Activated CD4-positive, alpha-beta memory T cell treated with anti-CD3 and anti-CD28 coated beads for 36 hours (primary cell): ENCODE measurements at regions not wholly inside any gene's neighbourhood (a gene's known extent, or its start where the extent isn't known, plus 50 kb on each side); places are given as distances from the start of the nearest gene placed in this dataset.

Experiments used
- CTCF ChIA-PET: fragments of 350-600 bp; sonication (Branson Sonifier 250); formaldehyde crosslinking; loops from one replicate; lab custom pipeline; 2021; ENCODE audit warnings: antibody characterized with exemption, inconsistent platforms; lab: Charles Lee
- POLR2A ChIA-PET: fragments of 350-600 bp; sonication (Branson Sonifier 250); formaldehyde crosslinking; loops from one replicate; lab custom pipeline; 2021; ENCODE audit warnings: antibody characterized with exemption; lab: Charles Lee
- DNase-seq: peaks from one replicate; pipeline ENCODE4 v3.0.0-alpha.2; 2020
- H3K27ac Mint-ChIP-seq: one replicate; pipeline ENCODE4 v1.8.0; 2021; ENCODE audit warnings: mixed read lengths
- H3K27me3 Mint-ChIP-seq: one replicate; pipeline ENCODE4 v1.8.0; 2021; ENCODE audit warnings: mixed read lengths
- H3K36me3 Mint-ChIP-seq: one replicate; pipeline ENCODE4 v1.8.0; 2021; ENCODE audit warnings: mixed read lengths
- H3K4me1 Mint-ChIP-seq: one replicate; pipeline ENCODE4 v1.8.0; 2021; ENCODE audit warnings: low read depth, mixed read lengths
- H3K4me3 Mint-ChIP-seq: one replicate; pipeline ENCODE4 v1.8.0; 2021; ENCODE audit warnings: mild to moderate bottlenecking, mixed read lengths
- H3K9me3 Mint-ChIP-seq: one replicate; pipeline ENCODE4 v1.8.0; 2021; ENCODE audit warnings: mixed read lengths
- intact Hi-C: fragments of 100-400 bp; cut with micrococcal nuclease; formaldehyde crosslinking; loops from one replicate; pipeline ENCODE4 v1.15.1; 2023

GRCh38 chr18:41767960-41768359 lies 187.1 kb upstream of the PIK3C3 start:
- Mint-ChIP-seq H3K27ac (no peak overlapping the region), H3K4me1 (no peaks in the 10 kb centered on the region), H3K4me3 (no peak overlapping the region), H3K36me3 (no peaks in the 10 kb centered on the region), H3K9me3 (no peaks in the 10 kb centered on the region), H3K27me3 (no peaks in the 10 kb centered on the region)
- POLR2A ChIA-PET, result no interaction called here
- CTCF ChIA-PET, result no interaction called here
- intact Hi-C loops, result no loop called here
- no peak for DNase-seq

DNA sequence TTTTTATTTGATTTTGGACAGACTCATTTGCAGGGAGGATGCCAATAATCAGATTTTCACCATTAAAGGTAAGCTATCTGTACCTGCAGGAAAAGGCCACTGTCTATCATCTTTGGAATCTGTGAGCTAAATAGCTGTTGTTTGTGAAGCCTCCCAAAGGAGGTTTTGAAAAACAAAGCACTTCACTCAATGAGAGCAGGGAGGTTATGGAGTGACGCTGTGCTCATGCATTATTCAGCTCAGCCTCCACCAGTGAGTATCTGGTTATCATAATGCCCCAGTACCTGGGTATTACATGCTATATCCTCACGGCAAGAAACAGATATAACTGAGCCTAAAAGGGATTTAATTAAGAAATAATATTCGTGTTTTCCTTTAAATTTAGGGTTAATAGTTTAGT lies 189.6 kb upstream of the PIK3C3 start:
- no peak overlapping the region for H3K4me3 Mint-ChIP-seq
- no peaks in the 10 kb centered on the region for H3K36me3 Mint-ChIP-seq
- no peak for DNase-seq
- no peaks in the 10 kb centered on the region for H3K4me1 Mint-ChIP-seq
- POLR2A ChIA-PET, result no interaction called here
- intact Hi-C loops, result no loop called here
- H3K27ac Mint-ChIP-seq, result no peak overlapping the region
- no peaks in the 10 kb centered on the region for H3K27me3 Mint-ChIP-seq
- no peaks in the 10 kb centered on the region for H3K9me3 Mint-ChIP-seq
- CTCF ChIA-PET, result no interaction called here

DNA sequence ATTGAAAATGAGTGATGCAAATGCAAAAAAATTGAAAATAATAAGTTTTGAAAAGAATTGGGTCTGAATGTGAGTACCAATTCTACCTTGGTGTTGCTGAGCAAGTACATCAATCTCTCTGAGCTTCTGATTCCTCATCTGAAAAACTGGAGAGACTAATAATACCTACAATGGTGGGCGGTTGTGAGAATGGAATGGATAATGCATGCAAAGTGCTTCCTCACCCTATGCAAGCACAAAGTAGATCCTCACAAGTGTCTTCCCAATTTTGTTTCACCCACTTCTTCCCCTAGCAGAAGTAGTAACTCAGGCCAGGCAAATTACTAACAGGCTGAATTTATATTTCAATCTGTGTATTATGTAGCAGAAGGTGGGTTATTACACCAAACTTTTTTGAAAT lies 191.7 kb upstream of the PIK3C3 start:
- H3K9me3 Mint-ChIP-seq, result no peaks in the 10 kb centered on the region
- H3K4me3 Mint-ChIP-seq, result no peak overlapping the region
- H3K27me3 Mint-ChIP-seq, result no peaks in the 10 kb centered on the region
- no peaks in the 10 kb centered on the region for H3K36me3 Mint-ChIP-seq
- no peak for DNase-seq
- intact Hi-C loops, result no loop called here
- ChIA-PET POLR2A (no interaction called here), CTCF (no interaction called here)
- H3K4me1 Mint-ChIP-seq, result no peaks in the 10 kb centered on the region
- no peak overlapping the region for H3K27ac Mint-ChIP-seq

DNA sequence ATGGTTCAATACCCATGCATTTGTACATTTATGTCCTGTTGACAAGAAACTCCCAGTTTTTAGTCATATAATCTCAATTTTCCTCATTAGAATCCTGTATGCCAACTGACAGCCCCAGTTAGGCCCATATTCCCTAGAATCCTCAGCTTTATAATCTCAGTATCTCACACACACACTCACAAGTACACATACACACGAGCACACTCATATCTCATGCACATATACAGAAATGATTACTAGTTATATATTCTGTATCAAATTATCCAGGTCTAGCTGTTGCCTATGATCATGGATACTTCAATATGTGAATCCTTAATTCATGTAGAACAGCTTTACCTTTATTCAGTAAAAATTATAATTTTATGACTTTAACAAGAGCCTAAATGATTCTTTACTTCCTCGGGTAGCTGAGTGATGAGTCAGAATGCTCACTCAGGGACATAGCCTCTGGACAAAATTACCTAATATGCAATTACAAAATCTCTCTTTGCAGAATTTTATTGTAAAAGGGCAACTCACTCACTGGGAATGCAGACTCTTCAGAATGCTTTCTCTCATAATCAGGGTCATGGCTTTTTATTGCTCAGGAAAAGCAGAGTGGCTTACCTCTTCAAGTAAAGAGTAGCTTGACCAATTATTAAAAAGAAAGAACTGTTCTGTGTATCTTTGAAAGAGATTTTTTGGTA lies 193.6 kb upstream of the PIK3C3 start:
- CTCF ChIA-PET, result no interaction called here
- Mint-ChIP-seq H3K27me3 (no peaks in the 10 kb centered on the region), H3K4me1 (no peaks in the 10 kb centered on the region), H3K36me3 (no peaks in the 10 kb centered on the region), H3K27ac (no peak overlapping the region), H3K4me3 (no peak overlapping the region), H3K9me3 (no peaks in the 10 kb centered on the region)
- POLR2A ChIA-PET, result no interaction called here
- intact Hi-C loops, result no loop called here
- DNase-seq, result no peak

GRCh38 chr18:41758534-41758933 lies 196.5 kb upstream of the PIK3C3 start:
- Mint-ChIP-seq H3K36me3 (no peaks in the 10 kb centered on the region), H3K27me3 (no peaks in the 10 kb centered on the region), H3K9me3 (peaks cover 3% of the 10 kb centered on the region), H3K27ac (no peak overlapping the region), H3K4me3 (no peak overlapping the region), H3K4me1 (no peaks in the 10 kb centered on the region)
- ChIA-PET CTCF (no interaction called here), POLR2A (no interaction called here)
- no peak for DNase-seq
- intact Hi-C loops, result no loop called here

GRCh38 chr18:41756141-41756540 lies 198.9 kb upstream of the PIK3C3 start:
- no peaks in the 10 kb centered on the region for H3K27me3 Mint-ChIP-seq
- intact Hi-C loops, result no loop called here

DNA sequence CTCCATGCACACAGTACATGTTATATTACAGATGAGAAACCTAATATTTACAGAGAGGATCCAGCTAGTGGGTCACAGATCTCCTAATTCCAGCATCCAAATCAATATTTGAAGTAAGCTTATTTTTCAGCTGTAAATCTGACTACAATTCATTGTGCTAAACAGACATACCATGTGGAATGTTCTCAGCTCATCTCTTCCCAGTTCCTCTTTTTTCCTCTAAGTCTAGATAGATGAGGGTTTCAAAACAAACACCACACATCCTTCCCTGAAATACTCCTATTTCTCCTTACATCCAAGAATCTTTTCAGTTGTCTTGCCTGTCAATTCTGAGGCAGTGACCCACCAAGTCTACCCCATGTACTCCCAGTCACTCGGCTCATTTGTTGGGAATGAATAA lies 200.7 kb upstream of the PIK3C3 start:
- CTCF ChIA-PET, result no interaction called here
- Mint-ChIP-seq H3K4me1 (no peaks in the 10 kb centered on the region), H3K27me3 (no peaks in the 10 kb centered on the region), H3K9me3 (peaks cover 3% of the 10 kb centered on the region), H3K27ac (no peak overlapping the region), H3K4me3 (no peak overlapping the region), H3K36me3 (no peaks in the 10 kb centered on the region)
- POLR2A ChIA-PET, result no interaction called here
- no peak for DNase-seq
- intact Hi-C loops, result no loop called here

More at GRCh38 chr18:41756141-41756540, 198.9 kb upstream of the PIK3C3 start:
- Mint-ChIP-seq H3K27ac (no peak overlapping the region), H3K4me3 (no peak overlapping the region), H3K9me3 (peaks cover 3% of the 10 kb centered on the region), H3K36me3 (no peaks in the 10 kb centered on the region), H3K4me1 (no peaks in the 10 kb centered on the region)
- DNase-seq, result no peak
- POLR2A ChIA-PET, result no interaction called here
- CTCF ChIA-PET, result interaction anchor here (0.7 kb wide), 1 partner anchor 37 kb away, joined by 4 read pairs; no protein-coding TSS in a partner anchor

GRCh38 chr18:41753826-41754225 lies 201.2 kb upstream of the PIK3C3 start:
- intact Hi-C loops, result no loop called here
- ChIA-PET POLR2A (no interaction called here), CTCF (no interaction called here)
- H3K27ac Mint-ChIP-seq, result no peak overlapping the region
- no peaks in the 10 kb centered on the region for H3K4me1 Mint-ChIP-seq
- no peaks in the 10 kb centered on the region for H3K36me3 Mint-ChIP-seq
- no peak for DNase-seq
- no peak overlapping the region for H3K4me3 Mint-ChIP-seq
- H3K27me3 Mint-ChIP-seq, result no peaks in the 10 kb centered on the region
- H3K9me3 Mint-ChIP-seq, result peaks cover 3% of the 10 kb centered on the region

DNA sequence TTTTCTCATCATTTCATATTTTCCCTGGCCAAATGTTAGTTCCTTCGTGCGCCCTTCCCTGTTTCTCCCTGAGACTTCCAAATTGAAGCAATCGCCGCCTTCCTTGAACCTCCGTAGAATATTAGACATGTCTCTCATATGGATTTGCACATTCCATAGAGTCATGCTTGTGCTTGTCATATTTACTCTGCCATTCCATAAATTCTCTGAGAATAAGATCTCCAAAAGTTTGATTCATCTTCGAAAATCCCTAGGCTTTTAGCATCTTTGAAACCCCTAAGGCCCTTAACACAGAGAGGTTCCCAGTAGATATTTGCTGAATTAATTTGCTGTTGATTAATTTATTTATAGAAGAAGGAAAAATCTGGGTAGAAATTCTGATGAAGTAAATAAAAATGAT lies 202.2 kb upstream of the PIK3C3 start:
- Mint-ChIP-seq H3K9me3 (peaks cover 3% of the 10 kb centered on the region), H3K27ac (no peak overlapping the region), H3K36me3 (no peaks in the 10 kb centered on the region), H3K27me3 (no peaks in the 10 kb centered on the region), H3K4me3 (no peak overlapping the region), H3K4me1 (no peaks in the 10 kb centered on the region)
- CTCF ChIA-PET, result no interaction called here
- intact Hi-C loops, result no loop called here
- no peak for DNase-seq
- POLR2A ChIA-PET, result no interaction called here

GRCh38 chr18:41751652-41752051 lies 203.4 kb upstream of the PIK3C3 start:
- H3K9me3 Mint-ChIP-seq, result peaks cover 3% of the 10 kb centered on the region
- CTCF ChIA-PET, result no interaction called here
- no peak overlapping the region for H3K27ac Mint-ChIP-seq
- POLR2A ChIA-PET, result no interaction called here
- no peak overlapping the region for H3K4me3 Mint-ChIP-seq
- DNase-seq, result no peak
- H3K27me3 Mint-ChIP-seq, result no peaks in the 10 kb centered on the region
- intact Hi-C loops, result no loop called here
- no peaks in the 10 kb centered on the region for H3K4me1 Mint-ChIP-seq
- H3K36me3 Mint-ChIP-seq, result no peaks in the 10 kb centered on the region

- intact Hi-C loops, result no loop called here
- Mint-ChIP-seq H3K27ac (no peak overlapping the region), H3K9me3 (peaks cover 3% of the 10 kb centered on the region), H3K4me3 (no peak overlapping the region), H3K36me3 (no peaks in the 10 kb centered on the region), H3K27me3 (no peaks in the 10 kb centered on the region), H3K4me1 (no peaks in the 10 kb centered on the region)
- ChIA-PET POLR2A (no interaction called here), CTCF (no interaction called here)
- no peak for DNase-seq
Observed at GRCh38 chr18:41751161-41751560, 203.9 kb upstream of the PIK3C3 start.

GRCh38 chr18:41747723-41748242 lies 207.3 kb upstream of the PIK3C3 start:
- no peaks in the 10 kb centered on the region for H3K27me3 Mint-ChIP-seq
- ChIA-PET CTCF (no interaction called here), POLR2A (no interaction called here)
- no peak overlapping the region for H3K27ac Mint-ChIP-seq
- H3K36me3 Mint-ChIP-seq, result no peaks in the 10 kb centered on the region
- no peaks in the 10 kb centered on the region for H3K9me3 Mint-ChIP-seq
- DNase-seq, result no peak
- no peaks in the 10 kb centered on the region for H3K4me1 Mint-ChIP-seq
- no peak overlapping the region for H3K4me3 Mint-ChIP-seq
- intact Hi-C loops, result loop anchor here (5.0 kb wide), 1 partner anchor 160 kb away; no protein-coding TSS in a partner anchor
